ENCODE measurements at regions not wholly inside any gene's neighbourhood (a gene's known extent, or its start where the extent isn't known, plus 50 kb on each side); places are given as distances from the start of the nearest gene placed in this dataset.
"Not testable (repeated sequence)": the region's sequence is repeated elsewhere in the genome, so short reads cannot be mapped to it uniquely, and the experiment has no call there.

DNA sequence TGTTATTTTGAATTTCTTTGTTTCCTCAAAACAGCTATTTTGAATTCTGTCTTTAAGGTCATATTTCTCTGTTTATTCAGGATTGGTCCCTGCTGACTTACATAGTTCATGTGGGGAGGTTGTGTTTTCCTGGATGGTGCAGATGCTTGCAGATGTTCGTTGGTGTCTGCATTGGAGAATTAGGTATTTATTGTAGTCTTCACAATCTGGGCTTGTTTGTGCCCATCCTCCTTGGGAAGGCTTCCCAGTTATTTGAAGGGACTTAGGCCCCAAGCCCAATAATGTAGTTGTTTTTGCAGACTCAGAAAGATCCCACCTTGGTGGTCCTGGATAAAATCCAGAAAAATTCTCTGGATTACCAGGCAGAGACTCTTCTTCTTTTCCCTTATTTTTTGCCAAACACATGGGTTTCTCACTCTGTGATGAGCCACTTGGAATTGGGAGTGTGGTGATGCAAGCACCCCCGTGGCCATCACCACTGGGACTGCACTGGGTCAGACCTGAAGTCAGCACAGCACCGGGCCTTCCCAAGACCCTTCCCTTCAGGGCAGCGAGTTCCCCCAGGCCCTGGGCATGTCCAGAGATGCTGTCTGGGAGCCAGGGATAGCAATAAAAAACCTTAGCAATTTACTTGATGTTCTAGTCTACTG is 81.6 kb upstream of the EZR start:
- Histone ChIP-seq H3K4me3 (no peak overlapping the region), H3K36me3 (no peaks in the 10 kb centered on the region), H3K27ac (no peak overlapping the region), H3K9me3 (replicated peaks) (no peaks in the 10 kb centered on the region; the same call in none of the 2 replicates), H3K27me3 (replicated peaks) (no peaks in the 10 kb centered on the region), H3K4me1 (replicated peaks) (no peaks in the 10 kb centered on the region)
- DNase-seq (ENCODE audit: low read depth in 1 of 2, low spot score in 2 of 2): no peak

DNA sequence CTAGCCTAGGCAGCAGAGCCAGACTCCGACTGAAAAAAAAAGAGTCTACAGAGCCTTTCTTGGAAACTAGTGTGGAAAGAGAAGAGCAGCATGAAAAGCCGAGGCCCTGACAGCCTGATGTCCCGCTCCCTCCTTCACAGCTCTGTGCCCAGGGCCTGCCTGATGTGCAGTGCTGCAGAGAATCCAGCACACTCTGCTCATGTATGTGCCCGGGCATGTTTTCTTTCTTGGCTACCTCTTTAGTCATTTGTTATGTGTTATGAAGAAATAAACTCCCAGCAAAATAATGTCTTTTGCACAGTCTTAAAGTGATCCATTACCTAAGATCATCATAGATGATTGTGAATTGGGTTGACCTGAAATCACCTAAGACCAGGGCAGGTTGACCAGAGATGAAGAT is 78.1 kb upstream of the EZR start:
- Histone ChIP-seq H3K4me1 (replicated peaks) (peaks cover 16% of the 10 kb centered on the region), H3K36me3 (no peaks in the 10 kb centered on the region), H3K27me3 (replicated peaks) (no peaks in the 10 kb centered on the region), H3K9me3 (replicated peaks) (no peaks in the 10 kb centered on the region), H3K27ac (no peak overlapping the region), H3K4me3 (no peak overlapping the region)
- DNase-seq (ENCODE audit: low read depth in 1 of 2, low spot score in 2 of 2): no peak

DNA sequence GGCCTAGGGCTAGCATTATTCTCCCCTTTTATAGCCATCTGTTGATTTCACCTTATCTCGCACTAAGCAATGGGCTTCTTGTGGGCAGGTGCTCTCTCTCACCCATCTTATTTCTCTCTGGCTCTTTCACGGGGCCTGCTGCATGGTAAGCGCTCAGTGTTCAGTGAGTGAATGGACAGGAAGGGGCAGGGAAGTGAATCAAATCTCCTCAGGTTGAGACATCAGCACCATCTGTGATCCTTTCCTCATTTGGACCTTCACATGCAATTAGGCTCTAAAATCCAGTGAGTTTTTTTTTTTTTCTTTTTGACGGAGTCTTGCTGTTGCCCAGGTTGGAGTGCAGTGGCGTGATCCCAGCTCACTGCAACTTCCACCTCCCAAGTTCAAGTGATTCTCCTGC is 76.5 kb upstream of the EZR start:
- Histone ChIP-seq H3K36me3 (no peaks in the 10 kb centered on the region), H3K27me3 (replicated peaks) (no peaks in the 10 kb centered on the region), H3K27ac (no peak overlapping the region), H3K4me1 (replicated peaks) (peaks cover 16% of the 10 kb centered on the region), H3K4me3 (no peak overlapping the region), H3K9me3 (replicated peaks) (no peaks in the 10 kb centered on the region)
- no peak for DNase-seq (ENCODE audit: low read depth in 1 of 2, low spot score in 2 of 2)

DNA sequence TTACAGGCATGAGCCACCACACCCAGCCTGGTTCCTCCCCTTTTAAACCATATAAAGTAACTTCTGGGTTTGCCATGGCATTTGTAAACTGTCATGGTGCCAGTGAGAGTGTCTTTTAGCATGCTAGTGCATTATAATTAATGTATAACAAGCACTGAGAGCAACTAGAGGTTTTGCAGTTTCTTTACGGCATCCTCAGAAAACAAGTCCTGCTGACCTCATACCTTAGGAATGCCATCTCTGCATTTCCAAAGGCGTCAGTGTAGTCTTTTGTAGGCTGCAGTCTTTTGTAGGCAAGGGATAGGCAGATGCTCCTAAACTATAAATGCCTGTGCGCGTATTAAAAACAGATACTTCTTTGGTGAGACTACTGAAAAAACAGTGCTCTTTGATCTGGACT is 75.0 kb upstream of the EZR start:
- Histone ChIP-seq H3K4me1 (replicated peaks) (peaks cover 16% of the 10 kb centered on the region), H3K4me3 (no peak overlapping the region), H3K36me3 (no peaks in the 10 kb centered on the region), H3K27ac (peak overlapping the region; percentile 66), H3K9me3 (replicated peaks) (no peaks in the 10 kb centered on the region), H3K27me3 (replicated peaks) (no peaks in the 10 kb centered on the region)
- peak; percentile 78 to 91 for DNase-seq (ENCODE audit: low read depth in 1 of 2, low spot score in 2 of 2)

DNA sequence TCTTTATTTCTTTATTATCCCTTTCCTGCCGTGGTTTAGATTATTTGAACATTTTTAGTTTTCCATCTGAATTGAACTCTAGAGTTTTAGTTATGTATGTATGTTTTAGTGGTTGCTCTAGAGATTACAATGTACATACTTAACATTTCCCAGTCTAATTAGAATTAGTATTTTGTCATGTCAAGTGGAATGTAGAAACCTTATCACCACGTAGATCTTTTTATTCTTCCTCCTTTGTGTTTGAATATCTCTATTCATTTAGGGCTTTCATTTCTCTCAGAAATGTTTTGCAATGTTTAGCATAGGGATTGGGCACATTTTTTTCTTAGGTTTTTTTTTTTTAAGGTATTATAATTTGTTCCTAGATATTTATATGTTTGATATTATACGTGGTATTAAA is 73.1 kb upstream of the EZR start:
- no peak for DNase-seq (ENCODE audit: low read depth in 1 of 2, low spot score in 2 of 2)
- Histone ChIP-seq H3K36me3 (no peaks in the 10 kb centered on the region), H3K9me3 (replicated peaks) (no peaks in the 10 kb centered on the region), H3K4me3 (no peak overlapping the region), H3K4me1 (replicated peaks) (peaks cover 27% of the 10 kb centered on the region), H3K27ac (no peak overlapping the region), H3K27me3 (replicated peaks) (no peaks in the 10 kb centered on the region)

DNA sequence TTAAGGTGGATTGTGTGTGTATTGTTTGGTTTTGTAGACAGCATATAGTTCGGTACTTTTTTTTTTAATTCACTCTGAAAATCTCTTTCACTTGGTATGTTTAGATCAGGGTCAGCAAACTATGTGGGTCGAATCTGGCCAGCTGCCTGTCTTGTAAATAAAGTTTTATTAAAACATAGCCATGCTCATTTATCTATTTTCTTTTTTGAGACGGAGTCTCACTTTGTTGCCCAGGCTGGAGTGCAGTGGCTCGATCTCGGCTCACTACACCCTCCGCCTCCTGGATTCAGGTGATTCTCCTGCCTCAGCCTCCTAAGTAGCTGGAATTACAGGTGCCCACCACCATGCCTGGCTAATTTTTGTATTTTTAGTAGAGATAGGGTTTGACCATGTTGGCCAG is 72.4 kb upstream of the EZR start:
- not testable (repeated sequence) for H3K4me3 ChIP-seq; H3K27ac ChIP-seq; DNase-seq (ENCODE audit: low read depth in 1 of 2, low spot score in 2 of 2); H3K27me3 ChIP-seq (replicated peaks); H3K36me3 ChIP-seq; H3K9me3 ChIP-seq (replicated peaks)
- H3K4me1 ChIP-seq (replicated peaks): peaks cover 27% of the 10 kb centered on the region

DNA sequence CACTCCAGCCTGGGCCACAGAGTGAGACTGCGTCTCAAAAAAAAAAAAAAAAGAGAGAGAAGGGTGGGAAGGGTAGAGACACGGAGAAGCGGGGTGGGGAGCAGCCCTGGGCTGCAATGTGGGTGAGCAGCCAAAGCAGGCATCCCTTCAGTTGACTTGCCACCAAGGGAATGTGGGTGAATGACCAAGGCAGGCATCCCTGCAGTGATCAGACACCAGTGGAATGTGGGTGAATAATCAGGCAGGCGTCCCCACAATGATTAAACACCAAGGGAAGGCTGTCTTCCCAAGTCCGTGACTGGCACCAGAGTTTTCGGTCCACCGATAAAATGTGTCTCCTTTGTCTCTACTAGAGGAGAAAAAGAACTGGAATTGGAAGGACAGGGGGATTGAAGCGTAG is 69.0 kb upstream of the EZR start:
- H3K36me3 ChIP-seq; H3K4me3 ChIP-seq; H3K9me3 ChIP-seq (replicated peaks); H3K27me3 ChIP-seq (replicated peaks): not testable (repeated sequence)
- Histone ChIP-seq H3K4me1 (replicated peaks) (peaks cover 11% of the 10 kb centered on the region), H3K27ac (peak overlapping the region; percentile 68)
- DNase-seq (ENCODE audit: low read depth in 1 of 2, low spot score in 2 of 2): peak; percentile 37 to 70

DNA sequence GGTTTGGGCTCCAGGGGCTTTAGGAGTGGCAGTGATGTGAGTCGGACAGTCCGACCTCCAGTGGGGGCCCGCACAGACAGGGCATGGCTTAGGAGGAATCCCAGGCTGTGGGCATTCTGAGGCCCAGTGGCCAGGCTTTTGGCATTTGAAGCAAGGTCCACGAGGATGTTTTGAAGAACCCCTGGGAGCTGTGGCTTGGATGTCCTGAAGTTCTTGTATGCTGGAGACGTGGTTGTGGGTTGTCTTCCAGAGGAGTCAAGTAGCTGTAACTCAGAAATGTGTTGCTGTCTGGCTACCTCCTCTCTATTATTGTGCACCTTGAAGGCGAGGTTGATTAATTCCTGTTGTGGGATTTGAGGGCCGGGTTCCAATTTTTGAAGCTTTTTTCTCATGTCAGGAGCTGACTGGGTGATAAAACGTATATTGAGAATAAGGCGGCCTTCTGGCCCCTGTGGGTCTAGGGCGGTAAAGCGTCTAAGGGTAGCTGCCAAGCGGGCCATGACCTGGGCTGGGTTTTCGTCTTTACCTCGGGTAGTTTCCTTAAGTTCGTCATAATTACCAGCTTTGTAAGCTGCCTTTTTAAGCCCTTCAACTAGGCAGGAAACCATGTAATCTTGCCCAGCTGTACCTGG is 67.3 kb upstream of the EZR start:
- not testable (repeated sequence) for H3K9me3 ChIP-seq (replicated peaks); H3K27me3 ChIP-seq (replicated peaks); DNase-seq (ENCODE audit: low read depth in 1 of 2, low spot score in 2 of 2); H3K27ac ChIP-seq; H3K4me3 ChIP-seq; H3K36me3 ChIP-seq
- H3K4me1 ChIP-seq (replicated peaks): peaks cover 11% of the 10 kb centered on the region

DNA sequence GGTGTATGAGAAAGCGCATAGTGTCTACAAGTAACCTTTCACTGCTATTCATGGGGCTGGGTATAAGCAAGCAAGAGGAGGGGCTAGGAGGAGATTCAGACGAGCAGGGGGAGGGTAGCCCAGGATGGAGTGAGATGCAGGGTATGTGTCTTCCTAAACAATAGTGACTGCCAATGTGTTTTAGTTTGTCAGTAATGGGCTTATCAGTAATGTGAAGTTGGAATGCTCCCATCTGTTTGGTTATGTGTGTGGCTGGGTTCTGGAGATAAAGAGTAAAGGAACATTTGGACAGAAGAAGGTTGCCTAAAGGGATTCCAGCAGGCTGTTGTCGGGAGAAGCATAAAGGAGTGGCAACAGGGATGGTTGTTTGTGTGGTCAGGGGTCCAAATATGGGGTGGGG is 62.7 kb upstream of the EZR start:
- not testable (repeated sequence) for H3K36me3 ChIP-seq; H3K27ac ChIP-seq; DNase-seq (ENCODE audit: low read depth in 1 of 2, low spot score in 2 of 2); H3K9me3 ChIP-seq (replicated peaks); H3K4me1 ChIP-seq (replicated peaks); H3K4me3 ChIP-seq; H3K27me3 ChIP-seq (replicated peaks)

DNA sequence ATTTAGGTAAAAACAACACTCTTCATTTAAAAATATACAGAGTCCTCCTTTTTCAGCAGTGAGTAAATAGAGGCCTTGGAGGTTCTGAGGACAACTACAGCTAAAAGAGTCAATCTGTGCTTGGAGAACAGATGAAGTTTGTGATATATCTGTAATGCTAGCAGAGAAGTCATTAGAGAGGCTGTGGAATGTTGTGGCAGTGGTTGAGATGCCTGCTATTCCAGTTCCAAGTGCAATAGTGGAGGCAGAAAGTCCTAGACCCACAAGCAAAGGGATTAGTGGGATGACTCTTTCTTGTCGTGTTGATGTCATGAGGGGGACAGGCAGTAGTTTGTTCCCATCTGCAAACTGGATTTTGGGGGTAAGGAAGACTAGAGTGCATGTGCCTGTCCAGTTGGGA is 62.1 kb upstream of the EZR start:
- not testable (repeated sequence) for H3K27ac ChIP-seq; H3K27me3 ChIP-seq (replicated peaks); H3K36me3 ChIP-seq; H3K4me3 ChIP-seq; H3K4me1 ChIP-seq (replicated peaks); DNase-seq (ENCODE audit: low read depth in 1 of 2, low spot score in 2 of 2); H3K9me3 ChIP-seq (replicated peaks)

DNA sequence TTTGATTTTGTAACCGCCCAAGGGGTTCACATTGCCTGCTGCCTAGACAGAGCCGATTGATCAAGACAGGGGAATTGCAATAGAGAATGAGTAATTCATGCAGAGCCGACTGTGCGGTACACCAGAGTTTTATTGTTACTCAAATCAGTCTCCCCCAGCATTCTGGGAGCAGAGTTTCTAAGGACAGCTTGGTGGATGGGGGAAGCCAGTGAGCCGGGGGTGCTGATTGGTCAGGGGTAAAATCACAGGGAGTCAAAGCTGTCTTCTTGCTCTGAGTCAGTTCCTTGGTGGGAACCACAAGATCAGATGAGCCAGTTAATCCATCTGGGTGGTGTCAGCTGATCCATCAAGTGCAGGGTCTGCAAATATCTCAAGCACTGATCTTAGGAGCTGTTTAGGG is 60.0 kb upstream of the EZR start:
- H3K9me3 ChIP-seq (replicated peaks): no peaks in the 10 kb centered on the region; the same call in 1 of the 2 replicates
- no peaks in the 10 kb centered on the region for H3K4me1 ChIP-seq (replicated peaks)
- no peaks in the 10 kb centered on the region for H3K27me3 ChIP-seq (replicated peaks)
- DNase-seq (ENCODE audit: low read depth in 1 of 2, low spot score in 2 of 2): no peak
- H3K4me3 ChIP-seq: no peak overlapping the region
- no peak overlapping the region for H3K27ac ChIP-seq
- no peaks in the 10 kb centered on the region for H3K36me3 ChIP-seq

DNA sequence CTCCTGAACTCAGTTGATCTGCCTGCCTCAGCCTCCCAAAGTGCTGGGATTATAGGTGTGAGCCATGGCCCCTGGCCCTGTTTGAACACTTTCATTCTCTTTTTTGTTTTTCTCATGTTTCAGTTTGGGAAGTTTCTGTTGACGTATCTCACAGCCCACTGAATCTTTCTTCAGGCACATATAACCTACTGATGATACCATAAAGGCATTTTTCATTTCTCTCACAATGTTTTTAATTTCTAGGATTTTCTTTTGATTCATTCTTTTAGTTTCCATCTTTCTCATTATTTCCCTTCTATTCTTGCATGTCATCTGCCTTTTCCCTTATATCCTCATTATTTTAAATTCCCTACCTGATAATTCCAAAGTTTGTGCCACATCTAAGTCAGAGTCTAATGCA is 58.5 kb upstream of the EZR start:
- DNase-seq (ENCODE audit: low read depth in 1 of 2, low spot score in 2 of 2): no peak
- no peaks in the 10 kb centered on the region for H3K27me3 ChIP-seq (replicated peaks)
- H3K4me3 ChIP-seq: no peak overlapping the region
- no peaks in the 10 kb centered on the region for H3K36me3 ChIP-seq
- H3K9me3 ChIP-seq (replicated peaks): no peaks in the 10 kb centered on the region; the same call in 1 of the 2 replicates
- H3K27ac ChIP-seq: no peak overlapping the region
- H3K4me1 ChIP-seq (replicated peaks): no peaks in the 10 kb centered on the region

DNA sequence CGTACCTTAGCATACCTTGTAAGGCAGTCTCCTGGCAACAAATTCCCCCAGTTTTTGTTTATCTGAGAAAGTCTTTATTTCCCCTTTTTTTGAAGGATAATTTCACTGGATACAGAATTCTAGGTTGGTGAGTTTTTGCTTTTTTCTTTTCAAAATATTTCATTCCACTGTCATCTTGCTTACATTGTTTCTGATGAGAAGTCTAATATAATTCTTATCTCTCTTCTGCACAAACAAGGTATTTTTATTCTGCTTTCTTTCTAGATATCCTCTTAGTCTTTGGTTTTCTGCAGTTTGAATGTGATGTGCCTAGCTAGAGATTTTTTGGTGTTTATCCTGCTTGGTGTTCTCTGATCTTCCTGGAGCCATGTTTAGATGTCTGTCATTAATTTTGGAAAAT is 57.7 kb upstream of the EZR start:
- DNase-seq (ENCODE audit: low read depth in 1 of 2, low spot score in 2 of 2): no peak
- H3K4me3 ChIP-seq: no peak overlapping the region
- H3K36me3 ChIP-seq: no peaks in the 10 kb centered on the region
- H3K4me1 ChIP-seq (replicated peaks): no peaks in the 10 kb centered on the region
- H3K27ac ChIP-seq: no peak overlapping the region
- no peaks in the 10 kb centered on the region; the same call in 1 of the 2 replicates for H3K9me3 ChIP-seq (replicated peaks)
- H3K27me3 ChIP-seq (replicated peaks): no peaks in the 10 kb centered on the region

DNA sequence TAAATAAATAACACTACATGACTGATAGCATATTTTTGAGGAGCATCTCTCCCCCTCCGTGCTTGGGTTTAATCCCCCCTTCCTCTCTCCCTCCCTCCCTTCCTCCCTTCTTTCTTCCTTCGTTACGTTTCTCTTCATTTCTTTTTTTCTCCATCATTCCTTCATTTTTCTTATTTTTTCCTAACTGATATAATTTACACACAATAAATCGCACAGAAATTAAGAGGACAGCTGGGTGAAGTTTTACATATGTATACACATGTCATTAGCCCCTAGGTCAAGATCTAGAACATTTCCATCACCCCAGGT is 51.4 kb upstream of the EZR start:
- Histone ChIP-seq H3K27ac (peak overlapping the region; percentile 98; the same call in 1 of the 2 replicates), H3K27me3 (replicated peaks) (no peaks in the 10 kb centered on the region), H3K4me3 (no peak overlapping the region), H3K4me1 (replicated peaks) (peaks cover 20% of the 10 kb centered on the region), H3K36me3 (no peaks in the 10 kb centered on the region), H3K9me3 (replicated peaks) (no peaks in the 10 kb centered on the region; the same call in 1 of the 2 replicates)
- no peak for DNase-seq (ENCODE audit: low read depth in 1 of 2, low spot score in 2 of 2)
